NCI-H345 treated with DMSO at 0.1 percent for 48 hours (cell line): ENCODE measurements at regions not wholly inside any gene's neighbourhood (a gene's known extent, or its start where the extent isn't known, plus 50 kb on each side); places are given as distances from the start of the nearest gene placed in this dataset.

Source experiments
- DNase-seq: peaks from one replicate; lab custom pipeline; 2025; ENCODE audit not compliant: unreplicated experiment; lab: John Stamatoyannopoulos, UW

- DNase-seq, result no peak
Measured at GRCh38 chr2:240310645-240311044, 124.8 kb upstream of the GPC1 start.

- DNase-seq, result no peak
Measured at GRCh38 chr2:240311821-240312220, 123.6 kb upstream of the GPC1 start.

GRCh38 chr2:240319221-240319854, 116.1 kb upstream of the GPC1 start:
- DNase-seq, result no peak

DNA sequence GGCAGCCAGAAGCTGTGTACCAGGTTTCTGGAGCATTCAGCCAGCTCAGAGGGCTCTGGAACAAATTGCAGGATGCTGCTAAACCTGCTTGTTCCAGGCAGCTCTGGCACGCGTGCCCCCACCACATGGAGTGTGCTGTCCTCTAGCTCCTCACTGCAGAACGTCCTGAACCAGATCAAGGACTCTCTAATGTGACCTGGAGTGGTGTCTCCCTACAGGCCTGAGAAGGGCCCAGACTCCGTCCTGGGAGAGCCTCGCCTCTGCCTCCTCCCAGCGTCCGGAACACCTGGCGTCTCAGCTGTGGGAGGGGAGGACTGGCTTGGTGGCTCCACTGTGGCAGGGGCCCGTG, 115.6 kb upstream of the GPC1 start:
- no peak for DNase-seq

DNA sequence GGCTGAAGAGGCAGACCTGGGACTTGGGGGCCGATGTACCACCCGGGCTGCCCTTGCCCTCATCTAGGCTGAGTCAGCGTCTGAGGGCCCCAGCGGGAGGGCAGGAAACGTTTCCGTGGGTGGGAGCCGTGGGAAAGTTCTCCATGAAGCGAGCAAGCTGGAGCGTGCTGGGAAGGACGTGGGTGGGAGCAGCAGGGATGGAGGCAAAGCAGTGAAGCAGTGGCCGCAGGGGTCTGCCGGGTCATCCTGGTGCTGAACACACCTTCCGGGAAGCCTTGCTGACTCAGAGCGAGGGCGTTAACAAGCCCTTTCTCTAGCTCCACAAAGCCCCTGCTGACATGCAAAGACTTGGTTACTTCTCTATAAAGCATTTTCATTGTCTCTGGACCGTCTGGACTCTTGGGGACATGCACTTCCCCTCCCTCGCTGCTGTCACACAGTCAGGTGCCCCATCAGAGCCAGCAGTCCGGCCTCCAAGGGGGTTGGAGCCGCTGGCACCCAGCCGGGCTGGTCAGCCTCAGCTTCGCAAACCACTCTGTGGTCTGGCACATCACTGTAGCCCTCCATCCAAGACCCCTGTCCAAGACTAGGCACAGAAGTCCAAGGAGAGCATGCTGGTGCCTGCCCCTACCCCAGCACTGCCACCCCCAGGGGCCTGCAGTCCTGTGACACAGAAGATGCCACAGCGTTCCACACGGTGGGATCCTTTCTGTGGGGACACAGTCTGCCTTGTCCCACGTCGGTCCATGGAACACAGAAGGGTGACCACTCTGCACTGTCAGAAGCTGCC, 115.1 kb upstream of the GPC1 start:
- no peak for DNase-seq

DNA sequence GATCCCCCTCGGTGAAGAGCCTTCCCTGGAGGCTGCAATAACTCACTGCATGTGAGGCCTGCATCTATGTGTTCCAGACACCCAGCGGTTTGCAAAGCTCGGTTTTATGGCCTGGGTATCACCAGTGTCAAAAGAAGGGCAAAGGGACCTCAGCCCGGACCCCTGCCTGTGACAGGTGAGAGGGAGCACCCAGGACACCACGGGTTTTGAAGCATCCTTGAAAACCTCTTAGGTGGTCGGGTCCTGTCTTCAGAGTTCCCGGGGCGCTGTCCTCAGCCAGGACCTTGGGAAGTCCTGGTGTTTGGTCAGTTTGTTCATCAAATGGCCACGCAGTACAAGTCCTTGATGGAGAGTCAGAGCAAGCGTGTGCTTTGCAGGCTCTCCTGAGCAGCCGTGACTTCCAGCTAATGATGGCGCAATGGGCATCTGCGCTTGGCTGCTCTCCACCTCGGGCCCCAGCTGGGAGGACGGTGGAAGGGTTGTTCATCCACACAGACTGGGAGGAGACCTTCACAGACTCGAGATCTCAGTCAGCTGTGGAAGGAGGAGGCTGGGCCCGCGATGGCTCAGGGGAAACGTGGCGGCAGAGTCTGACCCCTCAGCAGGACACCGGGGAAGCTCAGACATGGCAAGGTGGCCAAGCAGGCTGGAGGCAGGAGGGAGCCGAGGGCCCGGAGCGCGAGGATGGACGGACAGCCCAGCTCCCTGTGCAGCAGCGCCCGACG, 113.1 kb upstream of the GPC1 start:
- no peak for DNase-seq

- no peak for DNase-seq
Measured at GRCh38 chr2:240322991-240323390, 112.5 kb upstream of the GPC1 start.

GRCh38 chr2:240323601-240324291, 111.7 kb upstream of the GPC1 start:
- no peak for DNase-seq

- DNase-seq, result no peak
Measured at GRCh38 chr2:240324312-240325015, 111.0 kb upstream of the GPC1 start.

- no peak for DNase-seq
Measured at GRCh38 chr2:240325016-240326007, 110.2 kb upstream of the GPC1 start.

GRCh38 chr2:240326246-240326645, 109.2 kb upstream of the GPC1 start:
- DNase-seq, result no peak

- no peak for DNase-seq
Measured at GRCh38 chr2:240326886-240327285, 108.6 kb upstream of the GPC1 start.

DNA sequence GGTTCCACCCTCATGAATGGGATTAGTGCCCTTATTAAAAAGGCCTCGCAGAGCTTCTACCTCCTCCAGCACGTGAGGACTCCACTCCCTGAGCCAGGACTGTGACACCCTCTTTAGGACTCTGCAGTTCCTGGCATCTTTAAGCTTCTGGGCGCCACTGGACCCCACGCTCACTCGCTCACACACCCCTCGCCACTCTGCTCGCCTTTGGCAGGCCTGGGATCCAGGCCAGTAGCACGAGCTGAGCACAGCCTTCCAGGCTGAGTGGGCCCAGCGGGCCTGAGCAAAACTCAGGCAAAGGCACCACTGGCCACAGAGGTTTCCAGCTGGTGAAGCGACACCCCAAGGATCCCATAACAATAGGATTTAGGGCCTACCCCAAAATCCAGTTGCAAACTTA, 107.9 kb upstream of the GPC1 start:
- no peak for DNase-seq

DNA sequence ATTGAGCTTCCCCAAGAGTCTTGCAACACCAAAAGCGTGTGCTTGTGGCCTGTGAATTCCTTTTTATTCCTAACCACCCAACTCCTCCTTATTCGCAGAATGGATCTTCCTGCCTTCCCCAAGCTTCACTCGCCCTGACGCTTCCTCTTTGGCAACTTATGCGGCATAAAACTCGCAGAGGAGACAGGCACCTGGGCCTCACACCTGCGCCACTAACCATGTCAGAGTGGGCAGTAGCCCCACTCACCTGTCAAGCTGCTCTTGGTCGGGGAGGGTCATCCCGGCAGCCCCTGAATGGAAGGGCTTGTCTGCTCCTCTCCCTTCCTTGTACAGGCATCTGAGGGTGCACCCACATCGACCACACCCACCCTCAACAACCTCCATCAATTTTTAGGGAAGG, 106.9 kb upstream of the GPC1 start:
- no peak for DNase-seq

DNA sequence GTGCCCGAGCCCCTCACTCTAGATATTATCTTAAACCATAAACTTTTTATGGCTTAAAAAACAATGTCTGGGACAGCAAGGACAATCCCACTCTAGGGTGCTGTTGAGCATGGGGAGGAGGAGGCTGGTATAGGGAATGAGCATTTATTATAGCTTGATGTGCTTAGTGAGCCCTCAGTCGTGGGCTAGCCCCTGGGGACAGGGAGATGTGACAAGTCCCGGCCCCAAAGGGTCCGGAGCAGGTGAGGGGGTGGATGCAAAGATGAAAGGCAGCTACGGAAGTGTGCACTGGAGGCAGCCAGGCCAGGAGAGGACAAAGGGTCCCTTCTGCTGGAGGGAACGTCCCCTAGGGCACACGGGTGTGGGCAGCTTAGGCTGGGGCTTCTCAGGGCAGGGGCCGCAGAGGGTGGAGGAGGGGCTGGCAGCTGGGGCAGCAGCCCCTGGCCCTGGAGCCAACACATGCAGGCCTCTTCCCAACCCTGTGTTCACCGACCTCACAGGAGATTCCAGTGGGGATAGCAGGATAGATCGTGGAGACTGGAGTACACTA, 106.3 kb upstream of the GPC1 start:
- DNase-seq, result no peak

GRCh38 chr2:240329778-240330177, 105.7 kb upstream of the GPC1 start:
- no peak for DNase-seq

DNA sequence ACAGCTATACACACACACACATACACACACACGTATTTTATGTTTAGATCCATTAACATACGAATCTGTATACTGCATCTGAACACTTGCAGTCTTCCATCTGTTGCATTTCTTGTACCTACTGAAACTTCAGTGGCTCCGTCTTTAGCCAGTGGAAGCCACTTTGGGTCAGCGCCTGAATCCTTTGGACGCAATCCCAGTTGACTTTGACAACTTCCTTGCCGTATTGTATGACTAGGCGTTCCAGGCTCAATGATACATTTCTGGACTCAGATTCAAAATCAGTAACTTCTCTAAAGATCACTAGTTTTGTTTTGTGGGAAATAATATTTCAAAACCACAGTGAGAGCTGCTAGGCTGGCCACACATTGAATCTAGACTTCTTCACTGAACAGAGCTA, 101.5 kb upstream of the GPC1 start:
- no peak for DNase-seq

GRCh38 chr2:240335061-240335460, 100.4 kb upstream of the GPC1 start:
- DNase-seq, result no peak

GRCh38 chr2:240336820-240337427, 98.5 kb upstream of the GPC1 start:
- no peak for DNase-seq
